IMR-90 (cell line): ENCODE measurements at regions not wholly inside any gene's neighbourhood (a gene's known extent, or its start where the extent isn't known, plus 50 kb on each side); places are given as distances from the start of the nearest gene placed in this dataset.

Experiments used
- ATAC-seq: fragments of 200-7000 bp; cut with Tn5 transposase; 2 replicates; pipeline ENCODE4 v1.9.1; 2020; ENCODE audit warnings: low read depth, mild to moderate bottlenecking, moderate library complexity
- BruUV-seq: library from RNA; stranded (reverse); fragments of 400-500 nt; replicated peaks from 2 replicates; lab custom pipeline; 2021; lab: Mats Ljungman, UMichigan
- CTCF ChIA-PET: fragments of 300-600 bp; formaldehyde crosslinking; extraction: SDS; loops from one replicate; lab custom pipeline; 2021; ENCODE audit warnings: antibody characterized with exemption; lab: Yijun Ruan, JAX
- POLR2A ChIA-PET: fragments of 300-600 bp; sonication (Branson Sonifier 250); formaldehyde crosslinking; loops from one replicate; lab custom pipeline; 2022; ENCODE audit warnings: antibody characterized with exemption; ENCODE audit not compliant: unreplicated experiment; lab: Charles Lee
- DNase-seq: peaks from one replicate; pipeline ENCODE4 v3.0.0; 2013
- H2AFZ ChIP-seq: replicated peaks from 2 replicates; pipeline ENCODE3; 2013; ENCODE audit warnings: low read length, mild to moderate bottlenecking; ENCODE audit not compliant: poor library complexity
- H2AK5ac ChIP-seq: 2 replicates; pipeline ENCODE4 v1.6.1; 2013; ENCODE audit warnings: low read depth, low read length, inconsistent platforms
- H2AK9ac ChIP-seq: replicated peaks from 2 replicates; pipeline ENCODE3; 2013; ENCODE audit warnings: mild to moderate bottlenecking, low read depth, low read length, moderate library complexity; ENCODE audit not compliant: poor library complexity
- H2BK120ac ChIP-seq: 2 replicates; pipeline ENCODE4 v1.6.1; 2013; ENCODE audit warnings: low read depth, low read length, inconsistent platforms
- H2BK15ac ChIP-seq: 3 replicates; pipeline ENCODE4 v1.6.1; 2013; ENCODE audit warnings: low read depth, low read length, inconsistent platforms
- H2BK20ac ChIP-seq: 2 replicates; pipeline ENCODE4 v1.6.1; 2013; ENCODE audit warnings: low read depth, mild to moderate bottlenecking, inconsistent platforms, low read length, moderate library complexity
- H2BK5ac ChIP-seq: 2 replicates; pipeline ENCODE4 v1.6.1; 2013; ENCODE audit warnings: mild to moderate bottlenecking, low read depth, low read length, inconsistent platforms; ENCODE audit not compliant: poor library complexity, severe bottlenecking
- H3K14ac ChIP-seq: replicated peaks from 2 replicates; pipeline ENCODE4 v1.6.1; 2013; ENCODE audit warnings: low read depth, low read length, inconsistent platforms
- H3K18ac ChIP-seq: 2 replicates; pipeline ENCODE4 v1.6.1; 2013; ENCODE audit warnings: low read depth, low read length, control low read depth
- H3K23ac ChIP-seq: 2 replicates; pipeline ENCODE4 v1.6.1; 2013; ENCODE audit warnings: low read depth, low read length, inconsistent platforms
- H3K27ac ChIP-seq: 2 replicates; pipeline ENCODE4 v1.5.1; 2013; ENCODE audit warnings: mild to moderate bottlenecking, control low read depth, low read length; ENCODE audit not compliant: insufficient read depth
- H3K27me3 ChIP-seq: 2 replicates; pipeline ENCODE4 v1.6.1; 2013; ENCODE audit warnings: low read length; ENCODE audit not compliant: control insufficient read depth, insufficient read depth
- H3K36me3 ChIP-seq: 2 replicates; pipeline ENCODE4 v1.6.1; 2013; ENCODE audit warnings: low read length, mixed read lengths; ENCODE audit not compliant: control insufficient read depth, insufficient read depth
- H3K4ac ChIP-seq: 2 replicates; pipeline ENCODE4 v1.6.1; 2013; ENCODE audit warnings: low read depth, low read length, inconsistent platforms
- H3K4me1 ChIP-seq: 2 replicates; pipeline ENCODE4 v1.6.1; 2013; ENCODE audit warnings: low read length, mixed read lengths; ENCODE audit not compliant: control insufficient read depth, insufficient read depth
- H3K4me2 ChIP-seq: 2 replicates; pipeline ENCODE4 v1.6.1; 2013; ENCODE audit warnings: low read depth, mild to moderate bottlenecking, control low read depth, low read length, moderate library complexity
- H3K4me3 ChIP-seq: 2 replicates; pipeline ENCODE4 v1.5.1; 2013; ENCODE audit warnings: low read depth, mild to moderate bottlenecking, control low read depth, low read length, moderate library complexity; ENCODE audit not compliant: insufficient read depth
- H3K56ac ChIP-seq: 2 replicates; pipeline ENCODE4 v1.6.1; 2013; ENCODE audit warnings: low read length, inconsistent platforms; ENCODE audit not compliant: insufficient read depth; ENCODE audit errors: extremely low read depth
- H3K79me1 ChIP-seq, 2 experiments: 2 replicates each; pipeline ENCODE4 v1.6.1; 2013; ENCODE audit warnings: low read length in 2 of 2, inconsistent platforms in 1 of 2, low read depth in 1 of 2
- H3K9ac ChIP-seq: 2 replicates; pipeline ENCODE4 v1.6.1; 2013; ENCODE audit warnings: low read depth, low read length, control low read depth
- H3K9me1 ChIP-seq: 2 replicates; pipeline ENCODE4 v1.6.1; 2013; ENCODE audit warnings: low read length, inconsistent platforms; ENCODE audit not compliant: insufficient read depth
- H3K9me3 ChIP-seq: 2 replicates; pipeline ENCODE4 v1.6.1; 2013; ENCODE audit warnings: low read length; ENCODE audit not compliant: control insufficient read depth, insufficient read depth
- H4K20me1 ChIP-seq: 2 replicates; pipeline ENCODE4 v1.6.1; 2013; ENCODE audit warnings: low read length, inconsistent platforms; ENCODE audit not compliant: insufficient read depth
- H4K5ac ChIP-seq: 2 replicates; pipeline ENCODE4 v1.6.1; 2013; ENCODE audit warnings: mild to moderate bottlenecking, low read depth, low read length, control low read depth
- H4K8ac ChIP-seq, 2 experiments: 2 replicates each; pipeline ENCODE4 v1.6.1; 2013; ENCODE audit warnings: low read depth in 2 of 2, low read length in 2 of 2, control low read depth in 1 of 2, inconsistent platforms in 1 of 2
- H4K91ac ChIP-seq: 2 replicates; pipeline ENCODE4 v1.6.1; 2013; ENCODE audit warnings: low read depth, low read length, inconsistent platforms; ENCODE audit not compliant: insufficient read depth
- BHLHE40 ChIP-seq: fragments of 150-350 bp; IDR thresholded peaks from 2 replicates; pipeline ENCODE4 v1.6.1; 2016; ENCODE audit warnings: mild to moderate bottlenecking, low read depth, low read length
- CHD1 ChIP-seq: IDR thresholded peaks from 2 replicates; pipeline ENCODE4 v1.6.1; 2012; ENCODE audit warnings: low read depth, low read length, improper control_type of control experiment
- FOS ChIP-seq: fragments of 150-350 bp; IDR thresholded peaks from 2 replicates; pipeline ENCODE4 v1.6.1; 2016; ENCODE audit warnings: low read depth, low read length
- MAFK ChIP-seq: IDR thresholded peaks from 2 replicates; pipeline ENCODE4 v1.6.1; 2012; ENCODE audit warnings: low read depth, low read length, improper control_type of control experiment
- MXI1 ChIP-seq: IDR thresholded peaks from 2 replicates; pipeline ENCODE4 v1.6.1; 2012; ENCODE audit warnings: low read depth, mild to moderate bottlenecking, low read length, moderate library complexity, borderline replicate concordance
- NFE2L2 ChIP-seq: fragments of 150-350 bp; IDR thresholded peaks from 2 replicates; pipeline ENCODE4 v1.6.1; 2016; ENCODE audit warnings: low read depth, mild to moderate bottlenecking, low read length
- POLR2A ChIP-seq: IDR thresholded peaks from 2 replicates; pipeline ENCODE4 v1.6.1; 2012; ENCODE audit warnings: mild to moderate bottlenecking, low read depth, low read length
- RCOR1 ChIP-seq: IDR thresholded peaks from 2 replicates; pipeline ENCODE4 v1.6.1; 2012; ENCODE audit warnings: mild to moderate bottlenecking, low read length, improper control_type of control experiment; ENCODE audit not compliant: insufficient replicate concordance
- WGBS, 2 experiments: methylation state at CpG; one replicate each; pipeline versions ENCODE4 v1.1.5 to v1.1.7; 2013; ENCODE audit warnings: missing lambda C conversion rate in 2 of 2; ENCODE audit not compliant: insufficient read length in 1 of 2; ENCODE audit errors: extremely low coverage in 2 of 2; 5-methylcytosine and 5-hydroxymethylcytosine counted together
- dilution Hi-C: fragments of 300-500 bp; cut with HindIII; formaldehyde crosslinking; loops from one replicate; pipeline ENCODE4 v1.14.3; 2018; ENCODE audit warnings: low sequenced_read_pairs; ENCODE audit not compliant: unreplicated experiment
- in situ Hi-C: fragments of 300-500 bp; cut with MboI; formaldehyde crosslinking; loops from 3 replicates; pipeline ENCODE4 v1.14.3; 2019; ENCODE audit warnings: low sequenced_read_pairs, inconsistent platforms, mixed read lengths
- intact Hi-C: fragments of 100-400 bp; cut with micrococcal nuclease; formaldehyde crosslinking; loops from 2 replicates; pipeline ENCODE4 v1.10.0; 2022
- TF ChIP-seq, protein P1 (sequence below): fragments of 150-350 bp; IDR thresholded peaks from 2 replicates; pipeline ENCODE4 v1.6.1; 2017; ENCODE audit warnings: mild to moderate bottlenecking, antibody characterized with exemption, low read length, low read depth
- TF ChIP-seq, protein P2 (sequence below): fragments of 150-350 bp; IDR thresholded peaks from 2 replicates; pipeline ENCODE4 v1.6.1; 2016; ENCODE audit warnings: low read depth, mild to moderate bottlenecking, low read length, moderate library complexity, borderline replicate concordance

DNA sequence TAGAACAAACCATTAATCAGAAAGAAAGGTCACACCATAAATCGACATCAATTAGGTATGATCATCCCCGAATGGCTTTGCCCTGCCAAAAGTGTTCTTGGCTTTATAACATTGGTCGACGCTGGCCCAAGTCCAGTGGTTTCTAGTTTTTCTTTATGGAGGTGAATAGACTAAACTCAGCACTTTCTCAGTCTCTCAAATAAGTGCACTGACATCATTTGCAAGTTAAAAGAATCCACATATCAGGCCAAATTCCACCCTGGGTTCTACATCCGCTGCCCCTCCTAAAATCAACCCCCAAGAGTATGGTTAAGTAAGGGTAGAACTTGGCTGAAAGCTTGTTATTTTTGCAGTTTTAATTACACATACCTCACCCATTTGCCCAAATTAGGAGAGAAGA lies 314.3 kb downstream of the C12orf75 start:
- in situ Hi-C loops = no loop called here
- TF ChIP-seq BHLHE40 = no peak
- TF ChIP-seq, protein P1, sequence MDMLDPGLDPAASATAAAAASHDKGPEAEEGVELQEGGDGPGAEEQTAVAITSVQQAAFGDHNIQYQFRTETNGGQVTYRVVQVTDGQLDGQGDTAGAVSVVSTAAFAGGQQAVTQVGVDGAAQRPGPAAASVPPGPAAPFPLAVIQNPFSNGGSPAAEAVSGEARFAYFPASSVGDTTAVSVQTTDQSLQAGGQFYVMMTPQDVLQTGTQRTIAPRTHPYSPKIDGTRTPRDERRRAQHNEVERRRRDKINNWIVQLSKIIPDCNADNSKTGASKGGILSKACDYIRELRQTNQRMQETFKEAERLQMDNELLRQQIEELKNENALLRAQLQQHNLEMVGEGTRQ = no peak
- no peak for TF ChIP-seq MXI1
- TF ChIP-seq MAFK = no peak
- no peak for TF ChIP-seq CHD1
- TF ChIP-seq NFE2L2 = no peak
- TF ChIP-seq FOS = no peak
- TF ChIP-seq, protein P2, sequence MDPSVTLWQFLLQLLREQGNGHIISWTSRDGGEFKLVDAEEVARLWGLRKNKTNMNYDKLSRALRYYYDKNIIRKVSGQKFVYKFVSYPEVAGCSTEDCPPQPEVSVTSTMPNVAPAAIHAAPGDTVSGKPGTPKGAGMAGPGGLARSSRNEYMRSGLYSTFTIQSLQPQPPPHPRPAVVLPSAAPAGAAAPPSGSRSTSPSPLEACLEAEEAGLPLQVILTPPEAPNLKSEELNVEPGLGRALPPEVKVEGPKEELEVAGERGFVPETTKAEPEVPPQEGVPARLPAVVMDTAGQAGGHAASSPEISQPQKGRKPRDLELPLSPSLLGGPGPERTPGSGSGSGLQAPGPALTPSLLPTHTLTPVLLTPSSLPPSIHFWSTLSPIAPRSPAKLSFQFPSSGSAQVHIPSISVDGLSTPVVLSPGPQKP = no peak
- no peak for TF ChIP-seq RCOR1
- no peak for TF ChIP-seq POLR2A

More for the DNA sequence above, 314.3 kb downstream of the C12orf75 start:
- H3K18ac ChIP-seq = no peak overlapping the region
- no peaks in the 10 kb centered on the region for H3K9me1 ChIP-seq
- no peak overlapping the region for H4K8ac ChIP-seq
- H4K5ac ChIP-seq = no peak overlapping the region
- H3K4me1 ChIP-seq = no peaks in the 10 kb centered on the region
- dilution Hi-C loops (no loop called here), intact Hi-C loops (no loop called here)
- ChIA-PET CTCF (interaction anchor here (0.6 kb wide), 1 partner anchor 155 kb away, joined by 3 read pairs; no protein-coding TSS in a partner anchor), POLR2A (no interaction called here)
- ATAC-seq (no peak), DNase-seq (no peak)
- H3K36me3 ChIP-seq = no peaks in the 10 kb centered on the region
- H3K14ac ChIP-seq = no peak overlapping the region
- H4K91ac ChIP-seq = no peak overlapping the region
- H3K27ac ChIP-seq = no peak overlapping the region
- no peak overlapping the region for H3K4me3 ChIP-seq
- WGBS, 2 experiments = no CpG with 5 or more reads among the region's 5 CpGs
- H3K4ac ChIP-seq = no peak overlapping the region
- no peak overlapping the region for H2BK5ac ChIP-seq
- no peak overlapping the region for H2AK9ac ChIP-seq
- no peak overlapping the region for H2BK15ac ChIP-seq
- no peak overlapping the region for H3K4me2 ChIP-seq
- H3K79me1 ChIP-seq = no peaks in the 10 kb centered on the region
- peaks cover 2% of the 10 kb centered on the region; the same call in 1 of the 2 replicates for H3K9me3 ChIP-seq
- H3K56ac ChIP-seq = no peak overlapping the region
- no peak overlapping the region for H2AFZ ChIP-seq
- H3K27me3 ChIP-seq = no peaks in the 10 kb centered on the region; the same call in 1 of the 2 replicates
- no peaks in the 10 kb centered on the region for H4K20me1 ChIP-seq
- H2BK120ac ChIP-seq = no peak overlapping the region
- H2BK20ac ChIP-seq = no peak overlapping the region
- H3K23ac ChIP-seq = no peak overlapping the region
- no peak overlapping the region for H2AK5ac ChIP-seq
- no TSS peak for BruUV-seq
- no peak overlapping the region for H3K9ac ChIP-seq
